ENCODE measurements at regions not wholly inside any gene's neighbourhood (a gene's known extent, or its start where the extent isn't known, plus 50 kb on each side); places are given as distances from the start of the nearest gene placed in this dataset.

- TF ChIP-seq, protein P1, sequence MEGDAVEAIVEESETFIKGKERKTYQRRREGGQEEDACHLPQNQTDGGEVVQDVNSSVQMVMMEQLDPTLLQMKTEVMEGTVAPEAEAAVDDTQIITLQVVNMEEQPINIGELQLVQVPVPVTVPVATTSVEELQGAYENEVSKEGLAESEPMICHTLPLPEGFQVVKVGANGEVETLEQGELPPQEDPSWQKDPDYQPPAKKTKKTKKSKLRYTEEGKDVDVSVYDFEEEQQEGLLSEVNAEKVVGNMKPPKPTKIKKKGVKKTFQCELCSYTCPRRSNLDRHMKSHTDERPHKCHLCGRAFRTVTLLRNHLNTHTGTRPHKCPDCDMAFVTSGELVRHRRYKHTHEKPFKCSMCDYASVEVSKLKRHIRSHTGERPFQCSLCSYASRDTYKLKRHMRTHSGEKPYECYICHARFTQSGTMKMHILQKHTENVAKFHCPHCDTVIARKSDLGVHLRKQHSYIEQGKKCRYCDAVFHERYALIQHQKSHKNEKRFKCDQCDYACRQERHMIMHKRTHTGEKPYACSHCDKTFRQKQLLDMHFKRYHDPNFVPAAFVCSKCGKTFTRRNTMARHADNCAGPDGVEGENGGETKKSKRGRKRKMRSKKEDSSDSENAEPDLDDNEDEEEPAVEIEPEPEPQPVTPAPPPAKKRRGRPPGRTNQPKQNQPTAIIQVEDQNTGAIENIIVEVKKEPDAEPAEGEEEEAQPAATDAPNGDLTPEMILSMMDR (IDR thresholded peaks at IDR 0.05; ENCODE audit: insufficient read depth, low read depth, low read length): no peak
- TF ChIP-seq EZH2 (IDR thresholded peaks at IDR 0.05; ENCODE audit: insufficient read depth, low read length): no peak
Measured at GRCh38 chr10:114708084-114708483, 50.0 kb upstream of the ABLIM1 start.

Data from astrocyte (in vitro differentiated cells and primary cell).